Sciatic nerve (tissue), 2 donors: ENCODE measurements at regions not wholly inside any gene's neighbourhood (a gene's known extent, or its start where the extent isn't known, plus 50 kb on each side); places are given as distances from the start of the nearest gene placed in this dataset.
A peak's percentile ranks its signal among the peaks of the same experiment; 100 is the strongest.
"Not testable (repeated sequence)": the region's sequence is repeated elsewhere in the genome, so short reads cannot be mapped to it uniquely, and the experiment has no call there.

ENCODE experiments used
- ATAC-seq: fragments of 200-7000 bp; cut with Tn5 transposase; one replicate; pipeline ENCODE4 v1.9.1; 2020; ENCODE audit warnings: mild to moderate bottlenecking, moderate library complexity
- DNase-seq: peaks from one replicate; pipeline ENCODE4 v3.0.0-alpha.2; 2020; ENCODE audit warnings: low spot score
- intact Hi-C: fragments of 100-400 bp; cut with DNase I; formaldehyde crosslinking; loops from one replicate; pipeline ENCODE4 v1.14.2; 2022
- donor health status: DM: no; HTN: no; CAD: no.
- donor health status: DM: no; HTN: no; CAD: no.

DNA sequence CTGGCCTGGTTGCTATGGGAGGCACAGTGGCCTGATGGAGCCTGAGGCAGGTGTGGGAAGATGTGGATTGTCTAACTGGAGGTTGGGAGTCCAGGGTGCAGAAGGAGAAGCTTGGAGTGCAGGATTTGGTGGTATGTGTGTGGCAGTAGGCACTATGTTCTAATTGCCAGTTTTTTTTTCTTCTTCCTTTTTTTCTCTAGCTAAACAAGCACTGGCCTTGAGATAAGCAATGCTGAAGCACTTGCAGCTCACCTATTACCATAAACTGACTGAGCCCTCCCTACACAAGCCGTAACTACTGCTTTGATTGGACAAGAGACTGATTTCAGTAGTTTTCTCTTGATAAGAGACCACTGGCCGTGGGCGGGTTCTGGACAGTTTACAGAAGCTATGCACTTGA lies 175.4 kb downstream of the FAM72C start:
- intact Hi-C loops, ATAC-seq, DNase-seq: not testable (repeated sequence)

DNA sequence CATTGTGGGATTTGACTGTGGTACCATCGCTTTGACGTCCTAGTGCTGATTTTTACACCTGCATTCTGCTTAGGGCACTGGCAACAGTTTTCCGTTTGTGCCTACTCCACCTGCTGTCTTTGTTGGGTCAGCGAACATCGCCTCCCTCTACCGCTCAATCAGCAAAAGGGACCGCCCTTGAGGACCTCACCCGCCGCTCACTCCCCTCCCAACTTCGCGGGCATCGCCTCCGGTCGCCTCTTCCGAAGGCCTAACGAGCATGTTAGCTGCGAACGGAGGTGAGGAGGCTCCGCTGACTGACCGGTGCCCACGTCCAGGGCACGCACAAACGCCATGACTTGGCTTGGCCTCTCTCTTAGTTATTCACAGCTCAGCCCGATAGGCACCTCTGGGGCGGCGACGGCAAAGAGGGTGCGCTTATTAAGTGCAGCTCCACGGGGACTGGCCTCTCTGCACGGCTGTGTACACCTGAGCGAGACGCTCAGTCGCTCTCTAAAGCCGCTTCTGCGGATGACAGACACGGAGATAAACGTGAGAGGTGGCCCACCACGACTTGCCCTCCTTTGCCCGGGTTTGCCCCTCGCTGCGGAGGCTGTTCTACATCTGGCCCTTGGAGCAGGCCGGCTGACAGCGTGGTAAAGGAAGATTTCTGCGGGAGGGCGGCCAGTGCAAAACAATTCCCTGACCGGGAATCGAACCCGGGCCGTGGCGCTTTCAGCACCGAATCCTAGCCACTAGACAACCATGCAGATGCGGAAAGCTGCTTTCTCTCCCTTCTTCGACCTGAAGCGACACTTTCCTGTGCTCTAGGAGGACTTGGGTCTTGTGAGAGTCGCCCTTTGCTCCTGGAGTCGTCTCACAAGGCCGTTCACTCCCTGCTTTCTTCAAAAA lies 179.5 kb downstream of the FAM72C start:
- intact Hi-C loops, DNase-seq: not testable (repeated sequence)
- ATAC-seq = peak; percentile 24

DNA sequence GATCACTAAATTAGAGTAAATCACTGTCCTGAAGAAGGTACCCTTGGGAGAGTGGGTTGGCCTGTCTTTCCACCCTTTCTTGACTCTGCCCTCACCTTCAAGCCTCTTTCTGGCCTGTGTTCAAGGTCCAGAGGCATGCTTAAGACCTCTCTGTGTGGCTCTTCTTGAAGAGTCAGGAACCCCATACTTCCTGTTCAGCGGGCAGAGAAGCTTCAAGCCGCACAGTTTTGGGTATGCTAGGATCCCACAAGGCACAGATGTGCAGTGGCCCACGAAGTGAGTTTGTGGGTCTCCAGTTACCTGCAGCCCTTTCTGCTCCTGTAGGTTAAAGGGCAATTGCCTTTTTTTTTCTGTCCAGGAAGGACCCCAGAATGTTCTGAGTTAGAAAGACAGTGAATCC lies 185.4 kb downstream of the FAM72C start:
- DNase-seq, intact Hi-C loops, ATAC-seq: not testable (repeated sequence)

DNA sequence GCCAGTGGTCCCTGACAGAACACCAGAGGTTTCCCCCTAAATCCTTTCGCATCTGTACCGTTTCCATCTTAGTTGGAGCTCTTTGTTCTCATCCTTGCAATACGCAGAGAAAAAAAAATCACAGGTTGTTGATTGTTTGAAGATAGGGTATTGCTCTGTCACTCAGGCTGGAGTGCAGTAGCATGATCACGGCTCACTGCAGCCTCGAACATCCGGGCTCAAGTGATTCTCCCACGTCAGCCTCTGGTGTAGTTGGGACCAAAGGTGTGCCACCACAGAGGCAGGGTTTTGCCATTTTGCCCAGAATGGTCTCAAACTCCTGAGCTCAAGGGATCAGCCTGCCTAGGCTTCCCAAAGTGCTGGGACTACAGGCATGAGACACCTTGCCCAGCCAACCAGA lies 185.9 kb downstream of the FAM72C start:
- intact Hi-C loops, ATAC-seq, DNase-seq: not testable (repeated sequence)

DNA sequence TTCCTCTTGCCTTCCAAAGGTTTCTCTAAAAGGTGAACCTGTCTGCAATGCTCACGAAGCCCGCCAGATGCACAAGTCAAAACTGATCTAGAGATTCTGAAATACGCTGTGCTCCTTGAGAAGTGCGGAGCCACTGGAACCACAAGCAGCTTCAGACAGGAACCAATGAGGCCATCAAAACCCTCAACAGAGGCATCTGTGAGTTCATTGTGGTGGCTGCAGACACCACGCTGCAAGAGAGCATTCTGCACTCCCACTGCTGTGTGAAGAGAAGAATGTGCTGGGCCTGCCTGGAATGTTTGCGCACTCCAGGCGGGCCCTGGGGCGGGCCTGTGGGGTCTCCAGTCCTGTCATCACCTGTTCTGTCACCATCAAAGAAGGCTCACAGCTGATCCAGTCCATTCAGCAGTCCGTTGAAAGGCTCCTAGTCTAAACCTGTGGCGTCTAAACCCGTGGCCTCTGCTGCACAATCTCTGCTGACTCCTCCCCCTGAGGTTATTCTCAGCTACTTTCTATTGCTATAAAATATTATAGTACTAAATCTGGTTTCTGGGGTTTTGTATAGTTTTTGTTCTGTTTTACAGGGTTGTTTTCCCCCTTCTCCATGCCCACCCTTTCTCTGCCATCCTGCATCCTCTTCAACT lies 187.4 kb downstream of the FAM72C start:
- intact Hi-C loops, ATAC-seq, DNase-seq: not testable (repeated sequence)

DNA sequence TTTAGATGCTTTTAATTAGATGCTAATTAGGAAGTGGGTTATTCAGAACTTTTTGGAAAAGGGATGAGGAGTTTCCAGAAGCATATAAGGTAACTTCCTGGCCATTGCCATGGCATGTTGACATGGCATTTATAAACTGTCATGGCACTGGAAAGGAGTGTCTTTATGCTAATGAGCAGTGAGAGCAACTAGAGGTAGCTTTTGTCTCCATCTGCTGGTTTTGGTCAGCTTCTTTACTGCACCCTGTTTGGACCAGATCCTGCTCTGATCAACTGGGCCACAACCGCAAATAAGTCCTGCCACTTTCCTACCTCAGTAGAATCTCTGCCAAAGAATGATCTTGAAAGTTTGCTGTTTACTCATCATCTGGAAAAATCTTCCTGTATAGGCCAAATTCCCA lies 193.6 kb downstream of the FAM72C start:
- intact Hi-C loops, ATAC-seq, DNase-seq: not testable (repeated sequence)

DNA sequence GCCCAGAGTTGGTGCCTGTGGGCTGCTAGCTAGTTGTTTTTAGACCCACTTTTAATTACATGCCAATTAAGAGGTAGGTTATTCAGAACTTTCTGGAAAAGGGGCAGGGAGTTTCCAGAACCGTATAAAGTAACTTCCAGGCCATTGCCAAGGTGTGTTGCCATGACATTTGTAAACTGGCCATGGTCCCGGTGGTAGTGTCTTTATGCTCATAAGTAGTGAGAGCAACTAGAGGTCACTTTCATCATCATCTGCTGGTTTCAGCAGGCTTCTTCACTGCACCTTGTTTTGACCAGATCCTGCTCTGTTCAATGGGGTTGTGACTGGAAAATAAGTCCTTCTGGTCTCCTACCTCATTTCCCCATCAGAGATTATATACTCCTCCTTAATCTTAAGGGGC lies 207.0 kb downstream of the FAM72C start:
- intact Hi-C loops, DNase-seq, ATAC-seq: not testable (repeated sequence)

DNA sequence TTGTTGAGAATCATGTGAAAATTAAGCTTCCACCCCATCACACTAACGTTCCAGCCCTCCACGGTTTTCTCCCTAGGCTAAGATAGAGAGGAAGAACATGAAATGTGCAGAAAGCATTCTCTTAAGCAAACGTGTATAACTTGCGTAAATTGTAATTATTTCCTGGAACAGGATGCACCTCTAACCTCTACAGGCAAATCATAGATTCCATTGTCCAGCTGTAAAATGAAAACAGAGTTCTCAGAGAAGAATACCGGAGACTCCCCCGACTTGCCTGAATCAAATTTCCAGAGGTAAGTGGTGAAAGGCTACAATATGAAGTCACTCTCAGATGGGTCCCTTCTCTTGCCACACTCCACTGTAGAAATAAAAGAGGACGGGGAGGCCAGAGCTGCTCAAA lies 211.4 kb downstream of the FAM72C start:
- DNase-seq, ATAC-seq, intact Hi-C loops: not testable (repeated sequence)

DNA sequence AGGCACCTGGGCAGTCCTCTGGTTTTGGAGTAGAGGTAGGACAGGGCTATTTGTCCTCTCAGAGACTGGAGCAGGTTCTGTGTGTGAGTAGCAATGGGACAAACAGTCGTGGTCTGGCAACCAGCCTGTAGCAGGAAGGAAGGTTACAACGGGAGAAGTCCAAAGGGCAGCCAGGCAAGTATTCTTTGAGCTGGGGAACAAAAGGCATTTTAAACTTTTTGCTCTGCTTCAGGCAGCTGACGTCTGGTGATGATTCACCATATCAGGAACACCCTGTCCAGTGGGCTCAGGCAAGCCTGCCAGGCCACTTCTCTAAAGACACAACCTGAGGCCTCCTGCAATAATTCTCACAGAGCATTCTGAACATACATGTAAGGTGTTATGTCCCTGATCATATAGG lies 215.8 kb downstream of the FAM72C start:
- peak; percentile 39 for ATAC-seq
- DNase-seq, intact Hi-C loops: not testable (repeated sequence)

DNA sequence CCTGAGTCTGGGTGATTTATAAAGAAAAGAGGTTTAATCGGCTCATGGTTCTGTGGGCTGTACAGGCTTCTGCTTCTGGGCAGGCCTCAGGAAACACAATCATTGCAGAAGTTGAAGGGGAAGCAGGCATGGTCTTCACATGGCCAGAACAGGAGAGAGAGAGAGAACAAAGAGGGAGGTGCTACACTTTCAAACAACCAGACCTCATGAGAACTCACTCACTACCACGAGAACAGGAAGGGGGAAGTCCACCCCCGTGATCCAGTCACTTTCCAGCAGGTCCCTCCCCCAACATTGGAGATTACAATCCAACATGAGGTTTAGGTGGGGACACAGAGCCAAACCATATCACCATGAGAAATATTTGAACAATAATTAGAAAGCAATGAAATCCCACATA lies 222.9 kb downstream of the FAM72C start:
- no peak for DNase-seq
- intact Hi-C loops = no loop called here
- peak; percentile 22 for ATAC-seq

DNA sequence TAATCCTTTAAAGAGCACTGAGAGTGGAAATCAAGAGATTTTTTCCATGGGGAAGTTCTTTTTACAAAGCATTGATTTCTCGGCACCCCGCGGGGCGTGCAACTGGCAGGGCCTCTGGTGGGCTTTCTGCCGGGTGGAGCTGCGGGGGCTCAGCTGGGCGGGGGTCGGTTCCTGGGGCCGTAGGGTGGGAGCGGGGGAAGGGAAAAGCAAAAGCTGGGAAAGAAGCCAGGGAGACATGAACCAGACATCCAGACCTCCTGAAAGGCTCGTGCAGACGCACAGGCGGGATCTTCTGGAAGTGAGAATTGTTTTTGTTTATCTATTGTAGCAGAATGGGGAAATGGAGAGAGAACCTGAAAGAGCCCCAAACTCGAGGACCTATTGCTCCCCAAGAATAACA lies 235.2 kb downstream of the FAM72C start:
- ATAC-seq = no peak
- intact Hi-C loops = no loop called here
- DNase-seq = no peak

DNA sequence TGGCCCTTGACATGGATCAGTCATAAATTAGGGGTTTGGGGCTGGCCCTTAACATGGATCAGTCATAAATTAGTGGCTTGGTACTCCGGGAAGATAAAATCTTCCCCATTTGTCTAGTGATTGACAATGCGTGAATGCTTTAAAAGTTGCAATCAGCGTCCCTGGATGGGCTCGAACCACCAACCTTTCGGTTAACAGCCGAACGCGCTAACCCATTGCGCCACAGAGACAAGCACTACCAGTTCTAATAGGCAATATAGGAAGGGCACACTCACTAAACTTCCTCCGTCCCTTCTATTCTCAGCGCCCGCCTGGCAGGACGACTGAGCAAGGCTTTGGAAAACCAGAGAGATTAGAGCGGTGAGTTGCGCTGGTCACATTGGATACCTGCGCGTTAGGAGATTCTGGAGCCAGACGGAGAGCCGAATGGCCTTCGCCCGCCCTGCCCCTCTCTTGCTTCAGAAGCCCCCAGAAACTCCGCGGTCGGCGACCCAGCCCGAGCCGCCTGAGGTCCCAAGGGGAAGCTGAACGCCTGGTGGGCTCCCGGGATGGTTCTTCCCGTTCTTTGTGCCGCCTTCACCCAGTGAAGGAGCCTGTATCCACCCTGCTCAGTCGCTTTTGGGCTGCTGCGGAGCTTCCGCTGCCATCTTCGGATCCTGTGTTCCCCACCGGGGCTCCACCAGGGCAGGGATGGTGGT lies 235.9 kb downstream of the FAM72C start:
- intact Hi-C loops = no loop called here
- ATAC-seq (no peak), DNase-seq (no peak)

DNA sequence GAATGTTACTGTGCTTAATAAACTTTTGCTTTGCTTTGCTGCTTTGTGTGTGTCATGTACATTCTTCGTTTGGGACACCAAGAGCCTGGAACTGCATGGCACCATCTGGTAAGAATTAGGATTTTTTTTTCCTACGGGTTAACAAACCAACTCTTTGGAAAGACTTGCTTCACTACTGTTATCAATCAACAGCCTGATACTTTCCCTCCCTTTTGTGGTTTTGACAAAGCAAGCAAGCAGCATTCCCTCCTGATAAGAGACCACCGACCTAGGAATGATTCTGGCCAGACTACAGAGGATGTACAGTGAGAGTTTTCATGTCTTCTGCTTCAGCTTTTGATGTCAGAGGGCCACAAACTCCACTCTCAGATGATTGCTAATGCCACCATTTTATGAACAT lies 237.5 kb downstream of the FAM72C start:
- DNase-seq, intact Hi-C loops, ATAC-seq: not testable (repeated sequence)

DNA sequence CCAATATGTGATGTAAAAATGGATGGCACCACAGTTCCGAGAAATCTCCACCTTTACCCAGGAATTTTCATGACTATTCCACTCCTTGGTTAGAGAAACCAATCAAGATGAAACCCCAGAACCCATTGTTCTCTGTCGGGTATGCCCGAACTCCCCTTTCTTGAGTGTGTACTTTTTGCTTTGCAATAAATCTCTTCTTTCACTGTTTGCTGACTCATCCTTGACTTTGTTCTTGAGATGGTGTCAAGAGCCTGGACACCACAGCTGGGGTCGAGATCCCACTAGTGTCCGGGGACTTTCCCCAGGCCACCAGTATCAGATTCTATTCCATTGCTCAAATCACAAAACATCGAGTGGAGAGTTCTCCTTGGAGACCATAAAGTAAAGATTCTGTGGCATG lies 240.9 kb downstream of the FAM72C start:
- DNase-seq, intact Hi-C loops, ATAC-seq: not testable (repeated sequence)

DNA sequence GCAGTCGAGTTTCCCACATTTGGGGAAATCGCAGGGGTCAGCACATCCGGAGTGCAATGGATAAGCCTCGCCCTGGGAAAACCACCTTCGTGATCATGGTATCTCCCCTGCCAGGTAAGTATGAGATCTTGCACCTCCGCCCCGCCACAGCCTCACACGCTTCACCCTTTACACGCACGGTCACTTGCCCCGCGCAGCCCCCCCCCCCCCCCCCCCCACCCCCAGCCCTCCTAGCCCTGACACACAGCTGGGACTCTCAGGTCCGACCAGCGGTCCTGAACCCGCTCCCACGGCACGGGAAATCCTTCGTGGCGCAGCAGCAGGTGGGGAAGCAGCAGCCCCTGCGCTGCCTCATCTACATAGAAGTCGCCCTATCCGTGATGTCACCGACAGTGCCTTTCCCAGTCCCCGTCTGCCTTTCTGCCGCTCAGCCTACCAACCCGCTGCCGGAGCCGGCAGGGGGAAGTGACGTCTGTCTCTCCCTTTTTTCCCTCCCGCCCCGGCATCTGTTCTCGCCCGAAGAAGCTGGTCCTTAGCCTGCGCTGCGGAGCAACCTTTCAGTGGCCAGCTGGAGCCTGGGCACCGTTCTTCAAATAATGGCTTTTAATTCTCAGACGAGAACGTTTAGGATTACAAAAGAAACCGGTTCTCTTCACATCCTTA lies 242.2 kb downstream of the FAM72C start:
- intact Hi-C loops, DNase-seq: not testable (repeated sequence)
- ATAC-seq = peak; percentile 93

DNA sequence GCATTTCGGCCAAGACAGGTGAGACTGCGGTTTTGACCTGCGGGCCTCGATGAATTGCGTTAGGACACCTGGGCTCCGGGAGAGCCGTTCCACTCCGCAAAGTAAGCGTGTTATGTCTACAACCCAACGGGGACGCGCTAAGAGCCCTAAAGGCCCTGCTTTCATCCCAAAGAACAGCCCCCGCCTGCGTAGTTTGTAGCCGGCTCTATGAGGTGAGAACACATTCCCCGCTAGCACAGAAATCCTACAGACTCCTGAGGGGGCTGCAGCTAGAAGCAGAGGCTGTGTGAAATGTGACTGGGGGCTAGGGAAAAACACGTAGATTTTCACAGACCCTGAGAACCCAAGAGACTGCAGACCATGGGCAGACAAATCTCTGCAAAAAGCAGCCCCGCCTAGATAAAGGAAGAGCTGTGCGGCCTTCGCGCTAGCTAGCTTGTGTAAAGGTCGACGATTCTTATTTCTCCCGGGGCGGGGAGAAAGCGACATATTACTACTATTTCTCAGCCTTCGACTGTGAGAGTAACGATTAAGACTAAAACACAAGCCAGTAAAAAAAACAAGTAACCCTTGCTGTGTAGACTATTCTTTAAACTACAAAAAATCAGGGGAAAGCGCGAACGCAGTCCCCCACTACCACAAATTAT lies 242.9 kb downstream of the FAM72C start:
- DNase-seq, intact Hi-C loops: not testable (repeated sequence)
- ATAC-seq = peak; percentile 90

DNA sequence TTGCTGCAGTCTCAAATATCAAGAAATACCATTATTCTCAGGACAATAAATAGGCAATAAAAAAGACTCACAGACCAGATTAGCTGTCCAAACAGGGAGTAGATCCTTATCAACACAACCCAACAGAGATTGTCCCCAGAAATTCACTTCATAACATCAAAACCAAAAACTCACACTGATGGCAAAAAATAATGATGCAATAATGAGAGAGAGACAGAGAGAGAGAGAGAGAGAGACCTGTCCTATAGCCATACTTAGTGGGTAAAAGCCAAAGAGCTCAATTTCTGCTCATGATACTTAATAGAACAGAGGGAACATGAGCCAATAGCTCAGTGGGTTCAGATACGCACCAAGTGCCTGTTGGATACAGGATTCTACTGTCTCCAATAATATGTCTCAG lies 244.5 kb downstream of the FAM72C start:
- intact Hi-C loops = no loop called here
- ATAC-seq = no peak
- DNase-seq = no peak

DNA sequence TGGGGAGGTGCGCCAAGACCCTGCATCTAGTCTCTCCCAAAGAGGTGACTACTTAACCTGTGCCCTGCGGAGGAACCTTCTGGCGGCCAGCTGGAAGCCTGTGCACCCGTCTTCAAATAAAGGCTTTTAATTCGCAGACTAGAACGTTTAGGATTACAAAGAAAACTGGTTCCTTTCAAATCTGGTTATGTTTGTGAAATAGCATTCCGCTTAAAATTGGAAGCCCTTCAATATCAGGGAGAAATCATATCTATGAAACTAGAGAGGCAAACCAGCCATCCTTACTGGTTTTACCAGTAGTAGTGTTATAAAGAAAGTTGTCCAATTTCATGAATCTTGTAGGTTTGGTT lies 250.8 kb downstream of the FAM72C start:
- DNase-seq (no peak), ATAC-seq (no peak)
- intact Hi-C loops = no loop called here
